ENCODE measurements at regions not wholly inside any gene's neighbourhood (a gene's known extent, or its start where the extent isn't known, plus 50 kb on each side); places are given as distances from the start of the nearest gene placed in this dataset.

DNA sequence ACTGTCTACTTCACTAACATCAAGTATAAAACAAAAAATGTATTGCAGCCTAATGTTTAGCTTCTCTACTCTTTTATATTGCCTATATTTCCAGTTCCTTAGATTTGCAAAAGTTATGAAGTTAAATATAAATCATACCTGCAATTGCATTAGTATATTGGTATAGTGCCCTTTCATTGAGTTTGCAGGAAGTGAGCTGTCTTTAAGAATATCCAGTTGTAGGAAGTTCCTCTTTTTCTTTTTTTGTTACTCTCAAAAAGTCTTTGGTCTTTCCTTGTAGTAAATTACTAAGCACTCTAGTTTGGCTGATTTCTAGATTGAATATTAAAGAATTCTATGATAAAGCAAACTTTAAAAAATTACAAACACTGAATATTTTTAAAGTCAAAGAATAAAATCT lies 71.3 kb upstream of the FN1 start:
- Histone ChIP-seq H3K79me2 (ENCODE audit: insufficient read depth, low read length) (no peaks in the 10 kb centered on the region), H3K36me3 (ENCODE audit: insufficient read depth, low read length) (no peaks in the 10 kb centered on the region), H3K27me3 (ENCODE audit: insufficient read depth, low read length) (no peaks in the 10 kb centered on the region), H2AFZ (ENCODE audit: low read length) (peak overlapping the region; percentile 17), H4K20me1 (ENCODE audit: insufficient read depth, low read length) (no peaks in the 10 kb centered on the region), H3K4me3 (ENCODE audit: insufficient read depth, low read length) (no peak overlapping the region), H3K9me3 (ENCODE audit: low read depth, low read length) (no peaks in the 10 kb centered on the region), H3K4me1 (ENCODE audit: insufficient read depth, low read length) (peaks cover 43% of the 10 kb centered on the region), H3K4me2 (ENCODE audit: insufficient read depth, low read length) (no peak overlapping the region), H3K27ac (ENCODE audit: low read depth, low read length) (peak overlapping the region; percentile 17)
- no peak for DNase-seq (ENCODE audit: insufficient read length, low spot score, missing footprints)
- TF ChIP-seq, protein P1, sequence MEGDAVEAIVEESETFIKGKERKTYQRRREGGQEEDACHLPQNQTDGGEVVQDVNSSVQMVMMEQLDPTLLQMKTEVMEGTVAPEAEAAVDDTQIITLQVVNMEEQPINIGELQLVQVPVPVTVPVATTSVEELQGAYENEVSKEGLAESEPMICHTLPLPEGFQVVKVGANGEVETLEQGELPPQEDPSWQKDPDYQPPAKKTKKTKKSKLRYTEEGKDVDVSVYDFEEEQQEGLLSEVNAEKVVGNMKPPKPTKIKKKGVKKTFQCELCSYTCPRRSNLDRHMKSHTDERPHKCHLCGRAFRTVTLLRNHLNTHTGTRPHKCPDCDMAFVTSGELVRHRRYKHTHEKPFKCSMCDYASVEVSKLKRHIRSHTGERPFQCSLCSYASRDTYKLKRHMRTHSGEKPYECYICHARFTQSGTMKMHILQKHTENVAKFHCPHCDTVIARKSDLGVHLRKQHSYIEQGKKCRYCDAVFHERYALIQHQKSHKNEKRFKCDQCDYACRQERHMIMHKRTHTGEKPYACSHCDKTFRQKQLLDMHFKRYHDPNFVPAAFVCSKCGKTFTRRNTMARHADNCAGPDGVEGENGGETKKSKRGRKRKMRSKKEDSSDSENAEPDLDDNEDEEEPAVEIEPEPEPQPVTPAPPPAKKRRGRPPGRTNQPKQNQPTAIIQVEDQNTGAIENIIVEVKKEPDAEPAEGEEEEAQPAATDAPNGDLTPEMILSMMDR (IDR thresholded peaks at IDR 0.05; ENCODE audit: extremely low read depth, low read depth, low read length): no peak

GRCh38 chr2:215506604-215506990 lies 70.7 kb upstream of the FN1 start:
- H2AFZ ChIP-seq (ENCODE audit: low read length): no peak overlapping the region
- peak overlapping the region; percentile 88 for H3K27ac ChIP-seq (ENCODE audit: low read depth, low read length)

GRCh38 chr2:215505044-215505786 lies 69.3 kb upstream of the FN1 start:
- Histone ChIP-seq H3K4me3 (ENCODE audit: insufficient read depth, low read length) (no peak overlapping the region), H3K79me2 (ENCODE audit: insufficient read depth, low read length) (no peaks in the 10 kb centered on the region), H3K36me3 (ENCODE audit: insufficient read depth, low read length) (no peaks in the 10 kb centered on the region), H2AFZ (ENCODE audit: low read length) (no peak overlapping the region), H3K4me2 (ENCODE audit: insufficient read depth, low read length) (peak overlapping the region; percentile 37), H3K4me1 (ENCODE audit: insufficient read depth, low read length) (peaks cover 55% of the 10 kb centered on the region), H3K9me3 (ENCODE audit: low read depth, low read length) (no peaks in the 10 kb centered on the region), H4K20me1 (ENCODE audit: insufficient read depth, low read length) (no peaks in the 10 kb centered on the region), H3K27ac (ENCODE audit: low read depth, low read length) (peak overlapping the region; percentile 88), H3K27me3 (ENCODE audit: insufficient read depth, low read length) (no peaks in the 10 kb centered on the region)
- TF ChIP-seq, protein P1 (IDR thresholded peaks at IDR 0.05; ENCODE audit: extremely low read depth, low read depth, low read length): no peak
- peak; percentile 84 for DNase-seq (ENCODE audit: insufficient read length, low spot score, missing footprints)

More at GRCh38 chr2:215506604-215506990, 70.7 kb upstream of the FN1 start:
- H3K79me2 ChIP-seq (ENCODE audit: insufficient read depth, low read length): no peaks in the 10 kb centered on the region
- H3K36me3 ChIP-seq (ENCODE audit: insufficient read depth, low read length): no peaks in the 10 kb centered on the region
- H3K27me3 ChIP-seq (ENCODE audit: insufficient read depth, low read length): no peaks in the 10 kb centered on the region
- no peak for DNase-seq (ENCODE audit: insufficient read length, low spot score, missing footprints)
- no peaks in the 10 kb centered on the region for H3K9me3 ChIP-seq (ENCODE audit: low read depth, low read length)
- H3K4me1 ChIP-seq (ENCODE audit: insufficient read depth, low read length): peaks cover 43% of the 10 kb centered on the region
- no peaks in the 10 kb centered on the region for H4K20me1 ChIP-seq (ENCODE audit: insufficient read depth, low read length)
- H3K4me2 ChIP-seq (ENCODE audit: insufficient read depth, low read length): no peak overlapping the region
- no peak overlapping the region for H3K4me3 ChIP-seq (ENCODE audit: insufficient read depth, low read length)
- TF ChIP-seq, protein P1 (IDR thresholded peaks at IDR 0.05; ENCODE audit: extremely low read depth, low read depth, low read length): no peak

GRCh38 chr2:215504547-215504946 lies 68.7 kb upstream of the FN1 start:
- peaks cover 62% of the 10 kb centered on the region for H3K4me1 ChIP-seq (ENCODE audit: insufficient read depth, low read length)
- H3K27ac ChIP-seq (ENCODE audit: low read depth, low read length): peak overlapping the region; percentile 88
- H3K79me2 ChIP-seq (ENCODE audit: insufficient read depth, low read length): no peaks in the 10 kb centered on the region
- peak; percentile 77 for DNase-seq (ENCODE audit: insufficient read length, low spot score, missing footprints)
- peak overlapping the region; percentile 37 for H3K4me2 ChIP-seq (ENCODE audit: insufficient read depth, low read length)
- H3K27me3 ChIP-seq (ENCODE audit: insufficient read depth, low read length): no peaks in the 10 kb centered on the region
- H3K4me3 ChIP-seq (ENCODE audit: insufficient read depth, low read length): no peak overlapping the region
- TF ChIP-seq, protein P1 (IDR thresholded peaks at IDR 0.05; ENCODE audit: extremely low read depth, low read depth, low read length): no peak
- no peaks in the 10 kb centered on the region for H3K36me3 ChIP-seq (ENCODE audit: insufficient read depth, low read length)
- H2AFZ ChIP-seq (ENCODE audit: low read length): no peak overlapping the region
- no peaks in the 10 kb centered on the region for H4K20me1 ChIP-seq (ENCODE audit: insufficient read depth, low read length)
- H3K9me3 ChIP-seq (ENCODE audit: low read depth, low read length): no peaks in the 10 kb centered on the region

All from osteoblast (primary cell).